ENCODE measurements at regions not wholly inside any gene's neighbourhood (a gene's known extent, or its start where the extent isn't known, plus 50 kb on each side); places are given as distances from the start of the nearest gene placed in this dataset.

GRCh38 chr20:17155401-17155800, 71.4 kb upstream of the PCSK2 start:
- Histone ChIP-seq H3K9ac (ENCODE audit: extremely low read depth, insufficient read length, low read length) (no peak overlapping the region), H2AFZ (ENCODE audit: low read length) (no peak overlapping the region), H2BK5ac (ENCODE audit: insufficient read length, low read length) (no peak overlapping the region), H2AK5ac (ENCODE audit: insufficient read length, low read length) (no peak overlapping the region), H4K8ac (replicated peaks; ENCODE audit: insufficient read length, low read depth, low read length) (no peak overlapping the region), H3K18ac (ENCODE audit: insufficient read length, low read depth, low read length) (no peak overlapping the region), H2BK120ac (ENCODE audit: low read depth, low read length, poor library complexity, severe bottlenecking) (no peak overlapping the region), H3T11ph (ENCODE audit: low read length) (no peak overlapping the region), H3K9me3 (ENCODE audit: control insufficient read depth, low read depth, low read length) (no peaks in the 10 kb centered on the region), H3K4me1 (ENCODE audit: insufficient read depth, low read length) (no peaks in the 10 kb centered on the region), H3K14ac (ENCODE audit: insufficient read depth, low read length) (no peak overlapping the region), H3K23ac (ENCODE audit: insufficient read length, low read depth, low read length) (no peak overlapping the region), H3K4ac (ENCODE audit: low read depth, low read length) (no peak overlapping the region), H3K79me1 (ENCODE audit: insufficient read depth, low read depth, low read length, poor library complexity, severe bottlenecking) (no peaks in the 10 kb centered on the region), H2BK15ac (ENCODE audit: low read depth, low read length) (no peak overlapping the region), H4K91ac (ENCODE audit: insufficient read length, low read depth, low read length) (no peak overlapping the region), H4K20me1 (ENCODE audit: control insufficient read depth, insufficient read depth, insufficient read length) (no peaks in the 10 kb centered on the region), H2BK20ac (ENCODE audit: low read depth, low read length, poor library complexity, severe bottlenecking) (no peak overlapping the region), H3K56ac (ENCODE audit: insufficient read length, low read depth, low read length) (no peak overlapping the region), H3K4me2 (ENCODE audit: insufficient read depth, insufficient read length, low read length) (no peak overlapping the region), H3K23me2 (ENCODE audit: insufficient read length, low read depth, low read length, poor library complexity, severe bottlenecking) (no peaks in the 10 kb centered on the region), H2BK12ac (ENCODE audit: insufficient read length, low read depth, low read length) (no peak overlapping the region), H3K27me3 (ENCODE audit: insufficient read depth, low read length) (no peaks in the 10 kb centered on the region), H3K27ac (ENCODE audit: insufficient read length, low read depth, low read length) (no peak overlapping the region), H3K79me2 (ENCODE audit: insufficient read depth, low read length) (no peaks in the 10 kb centered on the region), H4K5ac (ENCODE audit: insufficient read length, low read depth, low read length) (no peak overlapping the region)
- Mint-ChIP-seq H3K36me3 (ENCODE audit: insufficient read depth in 1 of 3, low read depth in 3 of 3) (no peaks in the 10 kb centered on the region), H3K9me3 (no peaks in the 10 kb centered on the region; a peak in 1 of 5 replicates), H3K27ac (no peak overlapping the region), H3K4me3 (no peak overlapping the region), H3K4me1 (no peaks in the 10 kb centered on the region), H3K27me3 (ENCODE audit: low read depth) (no peaks in the 10 kb centered on the region)
- DNase-seq: no peak
- 100% methylated on average over 1 of the region's 6 CpGs for WGBS (ENCODE audit: extremely low coverage, insufficient read length, low lambda C conversion rate)
- no peak for TF ChIP-seq CTCF (conservative IDR thresholded peaks at IDR 0.05)

All from H9 (cell line).